ENCODE measurements at regions not wholly inside any gene's neighbourhood (a gene's known extent, or its start where the extent isn't known, plus 50 kb on each side); places are given as distances from the start of the nearest gene placed in this dataset.

GRCh38 chr2:242024751-242025355 lies 155.3 kb downstream of the RTP5 start:
- no peak for TF ChIP-seq CTCF (IDR thresholded peaks at IDR 0.05)
- TF ChIP-seq POLR2A (IDR thresholded peaks at IDR 0.05) = no peak

Data from adrenal gland (tissue), 5 donors.